ENCODE measurements at regions not wholly inside any gene's neighbourhood (a gene's known extent, or its start where the extent isn't known, plus 50 kb on each side); places are given as distances from the start of the nearest gene placed in this dataset.
"Not testable (repeated sequence)": the region's sequence is repeated elsewhere in the genome, so short reads cannot be mapped to it uniquely, and the experiment has no call there.

DNA sequence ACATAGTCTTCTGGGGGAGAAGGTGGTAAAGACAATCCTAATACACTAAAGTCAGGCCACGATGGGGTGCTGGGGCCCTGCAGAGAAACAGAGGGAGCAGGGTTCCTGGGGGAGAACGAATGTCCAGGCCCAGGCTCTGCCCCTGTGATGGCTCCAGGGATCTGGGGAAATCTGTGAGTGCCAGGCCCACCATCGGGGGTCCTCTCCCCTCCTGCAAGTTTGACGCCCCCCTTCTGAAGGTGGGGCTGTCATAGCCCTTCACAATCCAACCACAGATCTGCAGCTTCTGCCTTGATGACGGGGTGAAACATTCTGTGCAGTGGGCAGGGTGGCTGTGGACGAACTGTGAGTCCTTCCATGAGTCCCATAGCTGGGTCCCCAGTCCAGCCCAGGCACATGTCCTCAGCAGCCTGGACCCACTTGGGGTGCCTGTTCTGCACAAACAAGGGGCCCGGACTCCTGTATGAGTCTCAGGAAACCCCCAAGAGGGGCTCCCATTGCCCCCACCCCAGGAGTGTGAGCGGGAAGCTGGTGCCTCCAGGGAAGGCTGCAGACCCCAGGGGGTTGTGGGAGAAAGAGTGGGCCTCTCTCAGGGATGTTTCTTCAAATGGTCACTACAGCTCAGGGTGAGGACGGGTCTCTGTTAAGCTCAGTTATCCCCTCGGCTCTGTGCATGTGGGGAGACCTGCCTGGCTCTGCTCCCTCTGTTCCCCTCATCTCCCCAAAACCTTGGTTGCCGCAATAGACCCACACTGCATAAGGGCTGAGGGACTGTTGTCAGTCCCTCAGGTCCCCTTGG is 134.3 kb downstream of the TNFRSF13B start:
- not testable (repeated sequence) for H3K4me3 Mint-ChIP-seq, H3K27ac Mint-ChIP-seq

DNA sequence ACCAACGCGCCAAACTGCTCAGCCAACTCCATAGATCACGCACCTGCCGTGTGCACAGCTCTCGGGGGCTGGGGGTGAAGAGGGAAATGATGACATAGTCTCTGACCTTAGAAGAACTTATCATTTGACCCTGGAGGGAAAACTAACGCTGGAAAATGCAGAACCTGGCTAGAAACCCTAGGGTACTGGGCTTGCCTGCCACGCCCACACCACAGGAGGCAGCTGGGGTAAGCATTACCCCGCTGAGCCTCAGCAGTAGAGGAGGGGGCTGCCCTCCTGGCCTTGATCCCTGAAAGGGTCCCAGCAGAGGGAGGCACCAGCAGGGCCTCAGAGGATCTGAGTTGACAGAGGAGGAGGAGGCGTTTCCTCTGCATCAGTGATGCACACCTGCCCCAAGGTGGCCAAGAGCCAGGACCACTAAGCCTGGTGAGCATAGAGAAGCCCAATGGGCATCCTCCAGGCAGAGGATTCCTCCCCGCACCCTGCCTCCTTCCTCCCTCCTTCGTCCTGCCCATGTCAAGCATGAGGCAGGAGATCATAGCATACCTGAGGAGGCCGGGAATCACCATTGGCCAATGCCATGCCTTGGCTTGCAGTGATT is 135.5 kb downstream of the TNFRSF13B start:
- H3K36me3 Mint-ChIP-seq (ENCODE audit: low read depth); DNase-seq; H3K27me3 Mint-ChIP-seq (ENCODE audit: insufficient read depth): not testable (repeated sequence)

More for the DNA sequence above, 134.3 kb downstream of the TNFRSF13B start:
- H3K36me3 Mint-ChIP-seq (ENCODE audit: low read depth); H3K9me3 Mint-ChIP-seq; DNase-seq; H3K4me1 Mint-ChIP-seq (ENCODE audit: low read depth); H3K27me3 Mint-ChIP-seq (ENCODE audit: insufficient read depth): not testable (repeated sequence)

DNA sequence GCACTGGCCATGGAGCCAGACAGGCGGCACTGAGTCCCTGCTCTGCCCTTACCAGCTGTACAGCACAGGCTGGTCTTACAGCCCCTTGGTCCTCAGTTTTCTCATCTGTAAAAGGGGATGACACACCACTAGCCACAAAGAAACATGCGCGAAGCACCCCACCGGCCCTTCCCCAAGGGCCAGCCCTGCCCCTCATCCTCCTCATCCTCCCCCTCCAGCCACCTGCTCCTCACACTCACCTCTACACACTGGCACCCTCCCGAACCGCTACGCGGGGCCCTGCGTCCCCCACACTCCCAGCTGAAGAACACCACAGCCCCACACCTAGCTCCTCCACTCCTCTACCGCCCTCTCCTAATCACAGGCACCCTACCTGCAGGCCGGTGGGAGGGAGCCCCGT is 138.4 kb downstream of the TNFRSF13B start:
- H3K4me3 Mint-ChIP-seq; H3K27ac Mint-ChIP-seq; DNase-seq; H3K36me3 Mint-ChIP-seq (ENCODE audit: low read depth); H3K9me3 Mint-ChIP-seq; H3K27me3 Mint-ChIP-seq (ENCODE audit: insufficient read depth); H3K4me1 Mint-ChIP-seq (ENCODE audit: low read depth): not testable (repeated sequence)

More for the DNA sequence above, 135.5 kb downstream of the TNFRSF13B start:
- H3K27ac Mint-ChIP-seq; H3K4me3 Mint-ChIP-seq; H3K4me1 Mint-ChIP-seq (ENCODE audit: low read depth); H3K9me3 Mint-ChIP-seq: not testable (repeated sequence)

DNA sequence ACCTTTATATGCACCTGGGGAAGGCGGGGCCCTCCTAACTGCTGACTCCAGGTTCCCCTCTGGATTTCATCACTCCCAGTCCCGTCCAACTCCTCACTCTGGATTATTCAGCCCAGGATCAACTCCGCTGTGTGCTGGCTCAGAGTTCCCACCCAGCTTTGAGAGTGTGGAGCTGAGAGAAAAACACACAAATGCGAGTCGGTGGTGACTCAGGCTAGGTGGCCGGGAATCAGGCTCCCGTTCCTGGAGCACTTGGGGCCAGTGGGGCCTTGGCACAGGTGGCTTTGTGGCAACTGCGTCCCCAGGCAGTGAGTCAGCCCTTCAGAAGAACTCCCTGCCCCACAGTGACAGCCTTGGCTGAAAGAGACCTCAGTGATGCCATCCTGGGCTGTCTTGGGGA is 139.1 kb downstream of the TNFRSF13B start:
- not testable (repeated sequence) for H3K4me3 Mint-ChIP-seq; H3K27me3 Mint-ChIP-seq (ENCODE audit: insufficient read depth); H3K9me3 Mint-ChIP-seq; H3K27ac Mint-ChIP-seq; H3K36me3 Mint-ChIP-seq (ENCODE audit: low read depth); DNase-seq; H3K4me1 Mint-ChIP-seq (ENCODE audit: low read depth)

DNA sequence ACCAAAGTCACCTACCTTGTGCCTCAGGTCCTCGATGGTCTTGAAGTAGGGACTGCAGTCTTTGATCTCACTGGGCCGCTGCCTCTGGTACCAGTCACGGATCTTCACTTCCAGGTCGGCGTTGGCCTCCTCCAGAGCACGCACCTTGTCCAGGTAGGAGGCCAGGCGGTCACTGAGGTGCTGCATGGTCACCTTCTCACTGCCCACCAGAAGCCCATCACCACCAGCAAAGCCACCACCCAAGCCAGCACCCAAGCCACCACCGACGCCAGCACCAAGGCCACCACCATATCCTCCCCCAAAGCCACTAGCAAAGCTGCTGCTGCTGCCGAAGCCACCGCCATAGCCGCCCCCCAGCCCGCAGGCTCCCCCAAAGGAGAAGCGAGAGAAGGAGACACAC is 139.7 kb downstream of the TNFRSF13B start:
- not testable (repeated sequence) for H3K36me3 Mint-ChIP-seq (ENCODE audit: low read depth); DNase-seq; H3K4me3 Mint-ChIP-seq; H3K27ac Mint-ChIP-seq; H3K9me3 Mint-ChIP-seq; H3K4me1 Mint-ChIP-seq (ENCODE audit: low read depth); H3K27me3 Mint-ChIP-seq (ENCODE audit: insufficient read depth)

DNA sequence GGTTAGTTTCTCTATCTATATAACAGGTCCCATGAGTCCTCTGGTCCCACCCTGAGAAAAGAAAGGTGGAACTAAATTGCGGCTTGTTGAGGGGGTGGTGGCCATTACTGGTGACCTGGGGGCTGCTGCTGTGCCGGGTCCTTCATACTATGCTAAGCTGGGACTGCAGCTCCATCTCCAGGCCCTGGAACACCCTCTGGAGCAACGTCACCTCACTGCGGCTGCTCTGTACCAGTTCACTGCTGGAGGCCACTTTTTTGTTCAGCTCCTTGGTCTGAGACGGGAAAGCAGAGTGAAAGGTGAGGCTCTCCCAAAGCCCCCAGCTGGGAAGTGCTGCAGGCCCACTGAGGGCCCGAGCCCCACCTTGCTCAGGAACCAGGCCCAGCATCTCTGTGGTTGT is 140.7 kb downstream of the CCDC144A start:
- not testable (repeated sequence) for DNase-seq; H3K4me1 Mint-ChIP-seq (ENCODE audit: low read depth); H3K9me3 Mint-ChIP-seq; H3K27ac Mint-ChIP-seq; H3K27me3 Mint-ChIP-seq (ENCODE audit: insufficient read depth); H3K4me3 Mint-ChIP-seq; H3K36me3 Mint-ChIP-seq (ENCODE audit: low read depth)

DNA sequence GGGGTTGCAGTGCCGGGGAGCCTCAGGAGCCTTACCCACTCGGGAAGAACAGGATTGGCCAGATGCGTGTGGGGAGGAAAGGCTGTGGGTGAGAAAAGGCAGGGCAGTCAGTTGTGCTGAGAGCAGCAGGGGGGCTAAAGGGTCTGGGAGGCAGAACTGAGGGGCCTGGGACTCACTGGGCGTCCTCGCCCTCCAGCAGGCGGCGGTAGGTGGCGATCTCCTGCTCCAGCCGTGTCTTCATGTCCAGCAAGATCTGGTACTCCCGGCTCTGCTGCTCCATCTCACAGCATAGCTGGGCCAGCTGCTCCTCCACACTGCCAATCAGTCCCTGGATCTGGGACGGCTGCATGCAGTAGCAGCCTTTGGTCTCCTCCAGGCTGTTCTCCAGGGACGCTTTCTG is 140.2 kb downstream of the CCDC144A start:
- not testable (repeated sequence) for H3K27ac Mint-ChIP-seq; H3K9me3 Mint-ChIP-seq; H3K4me3 Mint-ChIP-seq; DNase-seq; H3K4me1 Mint-ChIP-seq (ENCODE audit: low read depth); H3K36me3 Mint-ChIP-seq (ENCODE audit: low read depth); H3K27me3 Mint-ChIP-seq (ENCODE audit: insufficient read depth)
- TF ChIP-seq, protein P1, sequence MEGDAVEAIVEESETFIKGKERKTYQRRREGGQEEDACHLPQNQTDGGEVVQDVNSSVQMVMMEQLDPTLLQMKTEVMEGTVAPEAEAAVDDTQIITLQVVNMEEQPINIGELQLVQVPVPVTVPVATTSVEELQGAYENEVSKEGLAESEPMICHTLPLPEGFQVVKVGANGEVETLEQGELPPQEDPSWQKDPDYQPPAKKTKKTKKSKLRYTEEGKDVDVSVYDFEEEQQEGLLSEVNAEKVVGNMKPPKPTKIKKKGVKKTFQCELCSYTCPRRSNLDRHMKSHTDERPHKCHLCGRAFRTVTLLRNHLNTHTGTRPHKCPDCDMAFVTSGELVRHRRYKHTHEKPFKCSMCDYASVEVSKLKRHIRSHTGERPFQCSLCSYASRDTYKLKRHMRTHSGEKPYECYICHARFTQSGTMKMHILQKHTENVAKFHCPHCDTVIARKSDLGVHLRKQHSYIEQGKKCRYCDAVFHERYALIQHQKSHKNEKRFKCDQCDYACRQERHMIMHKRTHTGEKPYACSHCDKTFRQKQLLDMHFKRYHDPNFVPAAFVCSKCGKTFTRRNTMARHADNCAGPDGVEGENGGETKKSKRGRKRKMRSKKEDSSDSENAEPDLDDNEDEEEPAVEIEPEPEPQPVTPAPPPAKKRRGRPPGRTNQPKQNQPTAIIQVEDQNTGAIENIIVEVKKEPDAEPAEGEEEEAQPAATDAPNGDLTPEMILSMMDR (IDR thresholded peaks at IDR 0.05): peak; percentile 18
